Lower leg skin (tissue), 3 donors: ENCODE measurements at regions not wholly inside any gene's neighbourhood (a gene's known extent, or its start where the extent isn't known, plus 50 kb on each side); places are given as distances from the start of the nearest gene placed in this dataset.

Experiments
- POLR2A ChIP-seq, 2 donors: fragments of 450-650 bp; IDR thresholded peaks; one replicate each; pipeline ENCODE4 v1.6.1; 2016 to 2017; ENCODE audit warnings: antibody characterized with exemption in 2 of 2, mild to moderate bottlenecking in 1 of 2, moderate library complexity in 1 of 2
- TF ChIP-seq, protein P1 (sequence below), 3 donors: fragments of 450-650 bp; IDR thresholded peaks; one replicate each; pipeline ENCODE4 v1.5.1; 2016; ENCODE audit warnings: antibody characterized with exemption in 3 of 3, mild to moderate bottlenecking in 3 of 3, moderate library complexity in 2 of 3

DNA sequence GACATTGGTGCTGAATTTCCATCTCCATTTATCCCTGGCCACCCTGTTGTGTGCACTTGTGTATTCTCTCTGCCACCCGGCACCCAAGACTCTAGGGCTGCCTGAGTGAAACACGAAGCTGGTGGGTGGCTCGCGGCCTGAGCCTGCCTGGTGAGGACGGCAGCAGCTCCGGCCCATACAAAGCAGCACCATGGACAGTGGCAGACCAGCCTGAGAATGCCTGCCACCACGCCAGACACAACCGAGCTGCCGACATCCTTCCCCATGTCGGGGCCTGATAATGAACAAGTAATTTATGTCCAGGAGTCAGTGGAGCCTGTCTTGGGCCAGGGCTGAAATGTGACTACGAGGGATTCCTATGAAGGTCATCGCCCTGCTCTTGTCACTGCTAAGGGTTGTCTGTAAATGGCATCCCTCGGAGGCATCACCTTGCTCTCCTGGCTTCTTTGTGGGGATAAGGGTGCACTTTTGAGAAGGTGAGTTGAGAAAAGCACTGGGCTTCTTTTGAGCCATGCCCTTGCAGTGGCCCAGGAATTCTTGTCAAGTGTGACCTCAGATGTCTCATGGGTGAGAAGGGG is 175.7 kb downstream of the MELK start:
- TF ChIP-seq, protein P1, sequence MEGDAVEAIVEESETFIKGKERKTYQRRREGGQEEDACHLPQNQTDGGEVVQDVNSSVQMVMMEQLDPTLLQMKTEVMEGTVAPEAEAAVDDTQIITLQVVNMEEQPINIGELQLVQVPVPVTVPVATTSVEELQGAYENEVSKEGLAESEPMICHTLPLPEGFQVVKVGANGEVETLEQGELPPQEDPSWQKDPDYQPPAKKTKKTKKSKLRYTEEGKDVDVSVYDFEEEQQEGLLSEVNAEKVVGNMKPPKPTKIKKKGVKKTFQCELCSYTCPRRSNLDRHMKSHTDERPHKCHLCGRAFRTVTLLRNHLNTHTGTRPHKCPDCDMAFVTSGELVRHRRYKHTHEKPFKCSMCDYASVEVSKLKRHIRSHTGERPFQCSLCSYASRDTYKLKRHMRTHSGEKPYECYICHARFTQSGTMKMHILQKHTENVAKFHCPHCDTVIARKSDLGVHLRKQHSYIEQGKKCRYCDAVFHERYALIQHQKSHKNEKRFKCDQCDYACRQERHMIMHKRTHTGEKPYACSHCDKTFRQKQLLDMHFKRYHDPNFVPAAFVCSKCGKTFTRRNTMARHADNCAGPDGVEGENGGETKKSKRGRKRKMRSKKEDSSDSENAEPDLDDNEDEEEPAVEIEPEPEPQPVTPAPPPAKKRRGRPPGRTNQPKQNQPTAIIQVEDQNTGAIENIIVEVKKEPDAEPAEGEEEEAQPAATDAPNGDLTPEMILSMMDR (IDR thresholded peaks at IDR 0.05), result no peak
- no peak for TF ChIP-seq POLR2A (IDR thresholded peaks at IDR 0.05)
